HG02763 (cell line): ENCODE measurements at regions not wholly inside any gene's neighbourhood (a gene's known extent, or its start where the extent isn't known, plus 50 kb on each side); places are given as distances from the start of the nearest gene placed in this dataset.
A peak's percentile ranks its signal among the peaks of the same experiment; 100 is the strongest.

Experiments used
- ATAC-seq: cut with Tn5 transposase; IDR thresholded peaks from one replicate; pipeline ENCODE4 v1.9.1; 2021; ENCODE audit warnings: mild to moderate bottlenecking, moderate library complexity; ENCODE audit not compliant: unreplicated experiment

- ATAC-seq, result no peak
Measured at GRCh38 chr5:68352166-68352565, 136.6 kb downstream of the PIK3R1 start.

- no peak for ATAC-seq
Measured at GRCh38 chr5:68353605-68354004, 138.0 kb downstream of the PIK3R1 start.

- no peak for ATAC-seq
Measured at GRCh38 chr5:68354315-68354714, 138.8 kb downstream of the PIK3R1 start.

GRCh38 chr5:68356216-68356615, 140.7 kb downstream of the PIK3R1 start:
- no peak for ATAC-seq

GRCh38 chr5:68356623-68357022, 141.1 kb downstream of the PIK3R1 start:
- ATAC-seq, result no peak

GRCh38 chr5:68359699-68360098, 144.1 kb downstream of the PIK3R1 start:
- ATAC-seq, result no peak

GRCh38 chr5:68362331-68362730, 146.8 kb downstream of the PIK3R1 start:
- ATAC-seq, result no peak

GRCh38 chr5:68365889-68366288, 150.3 kb downstream of the PIK3R1 start:
- ATAC-seq, result no peak

- no peak for ATAC-seq
Measured at GRCh38 chr5:68367287-68367686, 151.7 kb downstream of the PIK3R1 start.

GRCh38 chr5:68367717-68368116, 152.2 kb downstream of the PIK3R1 start:
- no peak for ATAC-seq

GRCh38 chr5:68368311-68369022, 152.9 kb downstream of the PIK3R1 start:
- no peak for ATAC-seq

- ATAC-seq, result no peak
Measured at GRCh38 chr5:68369023-68369359, 153.4 kb downstream of the PIK3R1 start.

GRCh38 chr5:68369457-68370125, 154.0 kb downstream of the PIK3R1 start:
- ATAC-seq, result peak; percentile 83

- ATAC-seq, result no peak
Measured at GRCh38 chr5:68370196-68370595, 154.6 kb downstream of the PIK3R1 start.

GRCh38 chr5:68371607-68372006, 156.1 kb downstream of the PIK3R1 start:
- no peak for ATAC-seq

GRCh38 chr5:68372161-68372560, 156.6 kb downstream of the PIK3R1 start:
- no peak for ATAC-seq

- ATAC-seq, result no peak
Measured at GRCh38 chr5:68373050-68373449, 157.5 kb downstream of the PIK3R1 start.

- no peak for ATAC-seq
Measured at GRCh38 chr5:68374796-68375518, 159.4 kb downstream of the PIK3R1 start.

GRCh38 chr5:68375540-68375939, 160.0 kb downstream of the PIK3R1 start:
- no peak for ATAC-seq

GRCh38 chr5:68376935-68377334, 161.4 kb downstream of the PIK3R1 start:
- ATAC-seq, result no peak

- ATAC-seq, result no peak
Measured at GRCh38 chr5:68377733-68378132, 162.2 kb downstream of the PIK3R1 start.

- peak; percentile 75 for ATAC-seq
Measured at GRCh38 chr5:68378204-68378820, 162.8 kb downstream of the PIK3R1 start.
